Osteocyte (in vitro differentiated cells): ENCODE measurements at regions not wholly inside any gene's neighbourhood (a gene's known extent, or its start where the extent isn't known, plus 50 kb on each side); places are given as distances from the start of the nearest gene placed in this dataset.
A peak's percentile ranks its signal among the peaks of the same experiment; 100 is the strongest.
"Not testable (repeated sequence)": the region's sequence is repeated elsewhere in the genome, so short reads cannot be mapped to it uniquely, and the experiment has no call there.

Experiments
- DNase-seq: peaks from one replicate; pipeline ENCODE4 v3.0.0; 2021; ENCODE audit warnings: mixed read lengths; ENCODE audit not compliant: unreplicated experiment; ENCODE audit errors: extremely low spot score
- H3K27ac Mint-ChIP-seq: one replicate; pipeline ENCODE4 v1.8.0; 2021; ENCODE audit warnings: mild to moderate bottlenecking, mixed read lengths; ENCODE audit not compliant: unreplicated experiment
- H3K27me3 Mint-ChIP-seq: one replicate; pipeline ENCODE4 v1.8.0; 2021; ENCODE audit warnings: mixed read lengths; ENCODE audit not compliant: unreplicated experiment
- H3K36me3 Mint-ChIP-seq: one replicate; pipeline ENCODE4 v1.8.0; 2021; ENCODE audit warnings: mixed read lengths; ENCODE audit not compliant: unreplicated experiment
- H3K4me1 Mint-ChIP-seq: one replicate; pipeline ENCODE4 v1.8.0; 2021; ENCODE audit warnings: mixed read lengths; ENCODE audit not compliant: unreplicated experiment
- H3K4me3 Mint-ChIP-seq: one replicate; pipeline ENCODE4 v1.8.0; 2021; ENCODE audit warnings: mild to moderate bottlenecking, moderate library complexity, mixed read lengths; ENCODE audit not compliant: unreplicated experiment
- H3K9me3 Mint-ChIP-seq: one replicate; pipeline ENCODE4 v1.8.0; 2021; ENCODE audit warnings: mixed read lengths; ENCODE audit not compliant: unreplicated experiment
- TF ChIP-seq, protein P1 (sequence below): fragments of 200-600 bp; sonication (generic); IDR thresholded peaks from 2 replicates; pipeline ENCODE4 v1.5.0; 2021; ENCODE audit warnings: antibody characterized with exemption, mild to moderate bottlenecking, moderate library complexity

DNA sequence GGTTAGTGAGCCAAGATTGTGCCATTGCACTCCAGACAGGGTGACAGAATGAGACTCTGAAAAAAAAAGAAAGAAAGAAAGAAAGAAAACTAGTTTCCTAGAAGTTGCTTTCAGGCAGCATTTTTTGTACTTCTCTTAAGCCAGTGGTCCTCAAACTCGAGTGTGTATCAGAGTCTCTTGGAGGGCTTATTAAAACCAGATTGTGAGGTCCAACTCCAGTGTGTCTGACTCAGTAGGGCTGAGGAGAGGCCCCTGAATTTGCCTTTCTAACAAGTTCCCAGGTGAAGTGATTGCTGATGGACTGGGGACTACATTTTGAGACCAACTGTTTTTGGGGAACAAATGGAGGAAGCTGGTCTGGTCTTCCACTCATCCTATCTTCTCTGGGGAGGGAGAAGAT lies 57.5 kb upstream of the VSTM5 start:
- no peak for DNase-seq
- TF ChIP-seq, protein P1, sequence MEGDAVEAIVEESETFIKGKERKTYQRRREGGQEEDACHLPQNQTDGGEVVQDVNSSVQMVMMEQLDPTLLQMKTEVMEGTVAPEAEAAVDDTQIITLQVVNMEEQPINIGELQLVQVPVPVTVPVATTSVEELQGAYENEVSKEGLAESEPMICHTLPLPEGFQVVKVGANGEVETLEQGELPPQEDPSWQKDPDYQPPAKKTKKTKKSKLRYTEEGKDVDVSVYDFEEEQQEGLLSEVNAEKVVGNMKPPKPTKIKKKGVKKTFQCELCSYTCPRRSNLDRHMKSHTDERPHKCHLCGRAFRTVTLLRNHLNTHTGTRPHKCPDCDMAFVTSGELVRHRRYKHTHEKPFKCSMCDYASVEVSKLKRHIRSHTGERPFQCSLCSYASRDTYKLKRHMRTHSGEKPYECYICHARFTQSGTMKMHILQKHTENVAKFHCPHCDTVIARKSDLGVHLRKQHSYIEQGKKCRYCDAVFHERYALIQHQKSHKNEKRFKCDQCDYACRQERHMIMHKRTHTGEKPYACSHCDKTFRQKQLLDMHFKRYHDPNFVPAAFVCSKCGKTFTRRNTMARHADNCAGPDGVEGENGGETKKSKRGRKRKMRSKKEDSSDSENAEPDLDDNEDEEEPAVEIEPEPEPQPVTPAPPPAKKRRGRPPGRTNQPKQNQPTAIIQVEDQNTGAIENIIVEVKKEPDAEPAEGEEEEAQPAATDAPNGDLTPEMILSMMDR: no peak
- Mint-ChIP-seq H3K27me3 (no peaks in the 10 kb centered on the region), H3K36me3 (no peaks in the 10 kb centered on the region), H3K4me1 (peaks cover 38% of the 10 kb centered on the region), H3K27ac (no peak overlapping the region), H3K4me3 (no peak overlapping the region), H3K9me3 (no peaks in the 10 kb centered on the region)

DNA sequence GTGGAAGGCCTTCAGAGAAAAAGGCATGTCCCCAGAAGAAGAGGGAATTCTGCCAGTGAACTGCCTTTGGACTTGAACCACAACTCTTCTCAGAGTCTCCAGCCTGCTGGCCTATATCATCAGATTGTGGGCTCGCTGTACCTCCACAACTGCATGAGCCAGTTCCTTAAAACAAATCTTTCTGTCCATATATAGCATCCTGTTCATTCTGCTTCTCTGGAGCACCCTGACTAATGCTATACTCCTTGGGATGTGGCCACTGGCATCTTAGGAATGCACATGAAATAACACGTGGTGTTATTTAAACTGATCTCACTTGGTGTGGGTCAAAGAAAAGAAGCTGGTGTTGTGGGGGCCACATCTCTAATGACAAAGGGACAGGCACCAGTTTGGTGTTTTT lies 58.3 kb upstream of the VSTM5 start:
- Mint-ChIP-seq H3K36me3 (no peaks in the 10 kb centered on the region), H3K27me3 (no peaks in the 10 kb centered on the region), H3K27ac (peak overlapping the region; percentile 42), H3K4me3 (no peak overlapping the region), H3K4me1 (peaks cover 39% of the 10 kb centered on the region), H3K9me3 (no peaks in the 10 kb centered on the region)
- TF ChIP-seq, protein P1: no peak
- DNase-seq: no peak

DNA sequence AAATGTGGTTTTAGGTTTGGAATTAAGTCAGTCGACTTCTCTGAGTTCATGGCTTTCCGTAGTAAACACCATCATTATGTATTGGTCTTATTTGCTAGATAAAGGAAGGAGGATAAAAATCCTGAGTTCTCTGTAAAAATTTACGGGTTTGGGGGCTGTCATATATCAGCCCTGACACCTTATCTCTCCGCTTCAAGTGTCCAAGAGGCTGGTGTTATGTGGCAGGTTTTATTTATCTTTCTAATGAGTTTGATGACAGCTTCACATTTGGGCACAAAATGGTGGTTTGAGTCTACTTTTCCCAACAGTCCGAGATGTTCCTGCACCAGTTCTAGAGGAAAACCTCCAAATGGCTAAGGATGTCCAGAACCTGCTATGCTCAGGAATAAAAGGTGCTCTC lies 67.3 kb upstream of the VSTM5 start:
- Mint-ChIP-seq H3K36me3 (no peaks in the 10 kb centered on the region), H3K9me3 (peaks cover 5% of the 10 kb centered on the region), H3K4me3 (no peak overlapping the region), H3K27ac (no peak overlapping the region), H3K4me1 (peaks cover 1% of the 10 kb centered on the region), H3K27me3 (peaks cover 11% of the 10 kb centered on the region)
- DNase-seq: no peak
- TF ChIP-seq, protein P1: no peak

DNA sequence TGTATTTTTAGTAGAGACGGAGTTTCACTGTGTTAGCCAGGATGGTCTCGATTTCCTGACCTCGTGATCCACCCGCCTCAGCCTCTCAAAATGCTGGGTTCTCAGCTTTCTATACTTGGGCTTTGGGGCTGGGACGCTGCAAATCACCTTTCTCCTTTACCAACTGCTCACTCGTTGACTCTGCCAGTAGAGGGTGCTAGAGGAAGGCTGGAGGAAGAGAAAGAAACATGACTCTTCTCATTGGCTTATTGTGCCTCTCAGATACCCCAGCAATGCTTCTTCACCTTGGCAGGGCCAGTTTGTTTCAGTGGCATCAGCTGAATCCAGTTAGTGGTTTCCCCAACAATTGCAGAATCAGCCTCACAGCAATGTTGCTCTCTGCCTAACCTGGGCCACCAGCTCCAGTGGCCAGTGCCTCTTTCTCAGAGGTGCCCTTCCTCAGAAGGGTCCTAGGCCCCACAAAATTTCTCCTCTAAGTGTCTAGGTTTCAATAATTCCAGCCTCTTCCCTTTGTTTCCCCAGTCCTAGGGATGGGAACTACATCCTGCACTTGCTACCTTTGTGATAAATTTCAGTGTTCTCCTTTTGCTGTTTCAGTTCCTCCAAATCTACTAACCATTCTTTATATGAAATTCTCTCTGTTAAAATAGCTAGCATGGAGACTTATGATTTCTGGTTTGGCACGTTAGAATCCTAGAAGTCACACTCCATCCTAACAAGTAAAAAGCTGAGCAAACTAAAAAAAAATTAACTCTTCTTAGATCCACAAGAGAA lies 71.5 kb upstream of the VSTM5 start:
- no peaks in the 10 kb centered on the region for H3K4me1 Mint-ChIP-seq
- H3K27me3 Mint-ChIP-seq: peaks cover 43% of the 10 kb centered on the region
- TF ChIP-seq, protein P1: peak; percentile 65
- no peak overlapping the region for H3K4me3 Mint-ChIP-seq
- no peak for DNase-seq
- peaks cover 8% of the 10 kb centered on the region for H3K9me3 Mint-ChIP-seq
- H3K27ac Mint-ChIP-seq: no peak overlapping the region
- no peaks in the 10 kb centered on the region for H3K36me3 Mint-ChIP-seq

DNA sequence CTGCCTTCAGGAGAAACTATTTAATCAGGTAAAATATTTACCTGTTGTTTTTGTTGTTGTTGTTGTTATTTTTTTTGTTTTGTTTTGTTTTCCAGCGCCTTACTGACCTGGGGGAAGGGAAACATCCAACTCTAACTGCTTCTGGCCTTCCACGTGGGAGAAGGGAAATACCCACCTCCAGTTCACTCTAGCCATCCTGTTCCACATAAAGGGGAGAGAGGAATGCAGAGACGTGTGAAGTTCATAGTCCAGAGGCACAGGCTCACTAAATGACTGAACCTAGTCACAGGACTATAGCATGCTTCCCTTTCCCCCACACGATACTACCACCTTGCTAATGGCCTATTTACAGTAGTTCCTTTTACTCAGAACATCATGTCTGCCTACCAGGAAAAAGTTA lies 72.4 kb upstream of the VSTM5 start:
- peaks cover 41% of the 10 kb centered on the region for H3K27me3 Mint-ChIP-seq
- H3K36me3 Mint-ChIP-seq: no peaks in the 10 kb centered on the region
- H3K4me3 Mint-ChIP-seq: no peak overlapping the region
- H3K27ac Mint-ChIP-seq: no peak overlapping the region
- DNase-seq: no peak
- H3K9me3 Mint-ChIP-seq: peaks cover 7% of the 10 kb centered on the region
- TF ChIP-seq, protein P1: no peak
- H3K4me1 Mint-ChIP-seq: no peaks in the 10 kb centered on the region

DNA sequence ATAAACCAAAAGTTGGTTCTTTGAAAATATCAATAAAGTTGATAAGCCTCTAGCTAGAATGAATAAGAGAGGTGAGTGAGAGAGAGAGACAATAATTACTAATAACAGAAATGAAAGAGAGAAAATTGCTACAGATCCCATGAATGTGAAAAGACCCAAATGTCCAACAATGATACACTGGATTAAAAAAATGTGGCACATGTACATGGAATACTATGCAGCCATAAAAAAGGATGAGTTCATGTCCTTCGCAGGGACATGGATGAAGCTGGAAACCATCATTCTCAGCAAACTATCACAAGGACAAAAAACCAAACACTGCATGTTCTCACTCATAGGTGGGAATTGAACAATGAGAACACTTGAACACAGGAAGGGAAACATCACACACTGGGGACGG lies 75.7 kb upstream of the VSTM5 start:
- not testable (repeated sequence) for H3K9me3 Mint-ChIP-seq, DNase-seq, H3K36me3 Mint-ChIP-seq, H3K4me3 Mint-ChIP-seq, H3K27ac Mint-ChIP-seq, H3K4me1 Mint-ChIP-seq
- peaks cover 51% of the 10 kb centered on the region for H3K27me3 Mint-ChIP-seq
